A549 (cell line): ENCODE measurements at regions not wholly inside any gene's neighbourhood (a gene's known extent, or its start where the extent isn't known, plus 50 kb on each side); places are given as distances from the start of the nearest gene placed in this dataset.

Source experiments
- CBX8 ChIP-seq: fragments of 200-600 bp; sonication (generic); IDR thresholded peaks from 2 replicates; pipeline ENCODE4 v1.6.1; 2016
- CTCF ChIP-seq: fragments of >200 bp; sonication (Bioruptor Twin); formaldehyde crosslinking; IDR thresholded peaks from 3 replicates; pipeline ENCODE4 v1.5.1; 2016
- JUN ChIP-seq, 2 experiments: fragments of >200 bp; sonication (Bioruptor Twin); formaldehyde crosslinking; IDR thresholded peaks; 2 replicates in 1 of 2; 3 replicates in 1 of 2; pipeline ENCODE4 v1.6.1; 2016 to 2017
- POLR2A ChIP-seq: IDR thresholded peaks from 2 replicates; pipeline ENCODE4 v1.6.1; 2012; ENCODE audit warnings: mild to moderate bottlenecking, low read length
- RCOR1 ChIP-seq: fragments of 150-350 bp; IDR thresholded peaks from 2 replicates; pipeline ENCODE4 v1.6.1; 2014; ENCODE audit warnings: antibody characterized with exemption, low read length, low read depth
- SMC3 ChIP-seq: fragments of >200 bp; sonication (Bioruptor Twin); formaldehyde crosslinking; IDR thresholded peaks from 3 replicates; pipeline ENCODE4 v1.6.1; 2018; ENCODE audit warnings: inconsistent platforms
- ZC3H11A ChIP-seq: fragments of 450-650 bp; IDR thresholded peaks from 2 replicates; pipeline ENCODE4 v1.6.1; 2014; ENCODE audit warnings: antibody characterized with exemption, mild to moderate bottlenecking
- TF ChIP-seq, protein P1 (sequence below): IDR thresholded peaks from 2 replicates; pipeline ENCODE4 v1.6.1; 2012
- TF ChIP-seq, protein P2 (sequence below): fragments of 200-600 bp; sonication (generic); IDR thresholded peaks from 2 replicates; pipeline ENCODE4 v1.6.1; 2016; ENCODE audit warnings: antibody characterized with exemption, mild to moderate bottlenecking, moderate library complexity

DNA sequence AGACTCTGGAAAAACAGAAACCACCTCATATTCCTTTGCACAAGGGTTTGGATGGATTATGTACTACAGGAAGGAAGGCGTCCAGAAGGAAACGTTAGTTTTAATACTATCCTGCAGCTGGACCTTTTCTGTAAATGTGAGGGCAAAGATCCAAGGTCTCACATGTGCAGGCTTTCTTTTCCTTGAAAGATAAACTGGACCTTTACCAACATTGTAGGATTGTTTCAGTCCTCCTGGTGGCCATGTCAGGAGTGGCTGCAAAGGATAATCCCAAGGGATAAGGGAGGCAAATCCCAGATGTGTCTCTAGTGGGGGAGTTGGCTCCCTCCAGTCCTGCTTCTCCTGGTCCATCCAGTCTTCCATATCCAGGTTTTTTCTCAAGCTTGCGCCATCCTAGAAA is 397.5 kb downstream of the HTR1A start:
- TF ChIP-seq CTCF (no peak), POLR2A (no peak), ZC3H11A (no peak), CBX8 (no peak), RCOR1 (no peak), SMC3 (no peak), JUN (IDR thresholded peaks at IDR 0.05) (no peak)
- TF ChIP-seq, protein P1, sequence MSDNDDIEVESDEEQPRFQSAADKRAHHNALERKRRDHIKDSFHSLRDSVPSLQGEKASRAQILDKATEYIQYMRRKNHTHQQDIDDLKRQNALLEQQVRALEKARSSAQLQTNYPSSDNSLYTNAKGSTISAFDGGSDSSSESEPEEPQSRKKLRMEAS = no peak
- TF ChIP-seq, protein P2, sequence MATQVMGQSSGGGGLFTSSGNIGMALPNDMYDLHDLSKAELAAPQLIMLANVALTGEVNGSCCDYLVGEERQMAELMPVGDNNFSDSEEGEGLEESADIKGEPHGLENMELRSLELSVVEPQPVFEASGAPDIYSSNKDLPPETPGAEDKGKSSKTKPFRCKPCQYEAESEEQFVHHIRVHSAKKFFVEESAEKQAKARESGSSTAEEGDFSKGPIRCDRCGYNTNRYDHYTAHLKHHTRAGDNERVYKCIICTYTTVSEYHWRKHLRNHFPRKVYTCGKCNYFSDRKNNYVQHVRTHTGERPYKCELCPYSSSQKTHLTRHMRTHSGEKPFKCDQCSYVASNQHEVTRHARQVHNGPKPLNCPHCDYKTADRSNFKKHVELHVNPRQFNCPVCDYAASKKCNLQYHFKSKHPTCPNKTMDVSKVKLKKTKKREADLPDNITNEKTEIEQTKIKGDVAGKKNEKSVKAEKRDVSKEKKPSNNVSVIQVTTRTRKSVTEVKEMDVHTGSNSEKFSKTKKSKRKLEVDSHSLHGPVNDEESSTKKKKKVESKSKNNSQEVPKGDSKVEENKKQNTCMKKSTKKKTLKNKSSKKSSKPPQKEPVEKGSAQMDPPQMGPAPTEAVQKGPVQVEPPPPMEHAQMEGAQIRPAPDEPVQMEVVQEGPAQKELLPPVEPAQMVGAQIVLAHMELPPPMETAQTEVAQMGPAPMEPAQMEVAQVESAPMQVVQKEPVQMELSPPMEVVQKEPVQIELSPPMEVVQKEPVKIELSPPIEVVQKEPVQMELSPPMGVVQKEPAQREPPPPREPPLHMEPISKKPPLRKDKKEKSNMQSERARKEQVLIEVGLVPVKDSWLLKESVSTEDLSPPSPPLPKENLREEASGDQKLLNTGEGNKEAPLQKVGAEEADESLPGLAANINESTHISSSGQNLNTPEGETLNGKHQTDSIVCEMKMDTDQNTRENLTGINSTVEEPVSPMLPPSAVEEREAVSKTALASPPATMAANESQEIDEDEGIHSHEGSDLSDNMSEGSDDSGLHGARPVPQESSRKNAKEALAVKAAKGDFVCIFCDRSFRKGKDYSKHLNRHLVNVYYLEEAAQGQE = no peak
